Gastrocnemius medialis (tissue), 4 donors: ENCODE measurements at regions not wholly inside any gene's neighbourhood (a gene's known extent, or its start where the extent isn't known, plus 50 kb on each side); places are given as distances from the start of the nearest gene placed in this dataset.

Experiments
- ATAC-seq, 2 donors: fragments of 150-250 bp; one replicate each; pipeline ENCODE4 v1.9.1; 2016
- DNase-seq, 2 donors: peaks; one replicate each; pipeline ENCODE4 v3.0.0-alpha.2; 2019
- H3K27ac ChIP-seq, 4 donors: fragments of 200-600 bp; sonication (generic); 1 replicate in 1 of 4; 2 replicates in 3 of 4; pipeline ENCODE4 v1.5.1; 2016 to 2018; ENCODE audit warnings: mild to moderate bottlenecking in 2 of 4, moderate library complexity in 1 of 4
- H3K27me3 ChIP-seq, 3 donors: fragments of 200-600 bp; sonication (generic) in 2 of 3; 1 replicate in 1 of 3; 2 replicates in 2 of 3; pipeline versions ENCODE4 v1.5.1 to v1.6.0; 2016 to 2019; ENCODE audit warnings: mild to moderate bottlenecking in 1 of 3, moderate library complexity in 1 of 3
- H3K36me3 ChIP-seq, 2 donors: fragments of 200-600 bp; sonication (generic) in 1 of 2; one replicate each; pipeline ENCODE4 v1.5.1; 2017 to 2018
- H3K4me1 ChIP-seq, 2 donors: fragments of 200-600 bp; sonication (generic) in 1 of 2; one replicate each; pipeline ENCODE4 v1.5.1; 2016 to 2017; ENCODE audit warnings: mild to moderate bottlenecking in 2 of 2
- H3K4me3 ChIP-seq, 4 donors: fragments of 200-600 bp; sonication (generic) in 3 of 4; 1 replicate in 1 of 4; 2 replicates in 3 of 4; pipeline ENCODE4 v1.5.1; 2016 to 2019; ENCODE audit warnings: mild to moderate bottlenecking in 2 of 4
- H3K9me3 ChIP-seq, 3 donors: fragments of 200-600 bp; sonication (generic) in 2 of 3; 1 replicate in 1 of 3; 2 replicates in 2 of 3; pipeline ENCODE4 v1.5.1; 2016 to 2019
- POLR2A ChIP-seq, 2 donors: fragments of 450-650 bp; IDR thresholded peaks; one replicate each; pipeline ENCODE4 v1.6.1; 2017; ENCODE audit warnings: antibody characterized with exemption in 2 of 2, mild to moderate bottlenecking in 2 of 2, moderate library complexity in 2 of 2
- in situ Hi-C, 4 donors: fragments of 200-750 bp; cut with MboI; loops; one replicate each; pipeline versions ENCODE4 v1.15.0 to v1.8.0; 2017; ENCODE audit warnings: low sequenced_read_pairs in 4 of 4
- intact Hi-C: fragments of 100-400 bp; cut with DNase I; formaldehyde crosslinking; loops from one replicate; pipeline ENCODE4 v1.15.1; 2023; ENCODE audit warnings: low total_unique reads
- TF ChIP-seq, protein P1 (sequence below), 5 experiments: fragments of 450-650 bp in 3 of 5; fragments of 200-600 bp in 2 of 5; sonication (generic) in 2 of 5; IDR thresholded peaks in 4 of 5; conservative IDR thresholded peaks in 1 of 5; 1 replicate in 4 of 5; 2 replicates in 1 of 5; pipeline ENCODE4 v1.5.1; 2016 to 2019; ENCODE audit warnings: antibody characterized with exemption in 5 of 5, mild to moderate bottlenecking in 3 of 5, moderate library complexity in 3 of 5

DNA sequence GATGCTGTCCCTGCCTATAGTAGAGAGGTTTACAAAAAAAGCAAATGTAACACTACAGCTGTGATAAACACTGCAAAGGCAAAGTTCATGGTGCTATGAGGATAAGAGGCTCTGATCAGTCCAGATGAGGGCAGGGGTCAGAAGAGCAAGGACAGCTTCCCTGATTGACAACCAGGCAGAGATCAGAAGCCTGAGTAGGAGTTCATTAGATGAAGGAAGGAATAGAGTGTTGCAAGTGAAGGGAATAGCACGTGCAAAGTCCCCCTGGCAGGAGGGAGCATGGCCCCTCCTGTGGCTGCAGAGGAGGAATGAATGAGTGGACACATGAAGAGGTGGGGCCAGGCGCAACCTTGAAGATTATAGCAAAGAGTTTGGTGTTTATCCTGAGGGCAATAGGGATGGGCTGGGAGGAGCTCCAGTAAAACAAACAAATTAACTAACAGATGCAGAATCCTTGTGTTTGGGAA, 208.4 kb upstream of the IRX5 start:
- Histone ChIP-seq H3K4me3 (no peak overlapping the region), H3K9me3 (no peaks in the 10 kb centered on the region), H3K4me1 (no peaks in the 10 kb centered on the region), H3K36me3 (no peaks in the 10 kb centered on the region), H3K27ac (no peak overlapping the region), H3K27me3 (no peaks in the 10 kb centered on the region)
- TF ChIP-seq POLR2A (IDR thresholded peaks at IDR 0.05), result no peak
- TF ChIP-seq, protein P1, sequence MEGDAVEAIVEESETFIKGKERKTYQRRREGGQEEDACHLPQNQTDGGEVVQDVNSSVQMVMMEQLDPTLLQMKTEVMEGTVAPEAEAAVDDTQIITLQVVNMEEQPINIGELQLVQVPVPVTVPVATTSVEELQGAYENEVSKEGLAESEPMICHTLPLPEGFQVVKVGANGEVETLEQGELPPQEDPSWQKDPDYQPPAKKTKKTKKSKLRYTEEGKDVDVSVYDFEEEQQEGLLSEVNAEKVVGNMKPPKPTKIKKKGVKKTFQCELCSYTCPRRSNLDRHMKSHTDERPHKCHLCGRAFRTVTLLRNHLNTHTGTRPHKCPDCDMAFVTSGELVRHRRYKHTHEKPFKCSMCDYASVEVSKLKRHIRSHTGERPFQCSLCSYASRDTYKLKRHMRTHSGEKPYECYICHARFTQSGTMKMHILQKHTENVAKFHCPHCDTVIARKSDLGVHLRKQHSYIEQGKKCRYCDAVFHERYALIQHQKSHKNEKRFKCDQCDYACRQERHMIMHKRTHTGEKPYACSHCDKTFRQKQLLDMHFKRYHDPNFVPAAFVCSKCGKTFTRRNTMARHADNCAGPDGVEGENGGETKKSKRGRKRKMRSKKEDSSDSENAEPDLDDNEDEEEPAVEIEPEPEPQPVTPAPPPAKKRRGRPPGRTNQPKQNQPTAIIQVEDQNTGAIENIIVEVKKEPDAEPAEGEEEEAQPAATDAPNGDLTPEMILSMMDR (IDR thresholded peaks at IDR 0.05 in 4 of 5, conservative IDR thresholded peaks at IDR 0.05 in 1 of 5), result no peak
- intact Hi-C loops (no loop called here), in situ Hi-C loops (no loop called here)
- ATAC-seq (no peak), DNase-seq (no peak)

- in situ Hi-C loops (no loop called here), intact Hi-C loops (no loop called here)
- H3K27me3 ChIP-seq, result no peaks in the 10 kb centered on the region
- ATAC-seq (no peak), DNase-seq (no peak)
- no peaks in the 10 kb centered on the region for H3K4me1 ChIP-seq
- H3K27ac ChIP-seq, result no peak overlapping the region
- no peaks in the 10 kb centered on the region for H3K9me3 ChIP-seq
- TF ChIP-seq, protein P1 (IDR thresholded peaks at IDR 0.05 in 4 of 5, conservative IDR thresholded peaks at IDR 0.05 in 1 of 5), result no peak
- no peak for TF ChIP-seq POLR2A (IDR thresholded peaks at IDR 0.05)
- H3K4me3 ChIP-seq, result no peak overlapping the region
- no peaks in the 10 kb centered on the region for H3K36me3 ChIP-seq
Observed at GRCh38 chr16:54720259-54720658, 210.4 kb upstream of the IRX5 start.

DNA sequence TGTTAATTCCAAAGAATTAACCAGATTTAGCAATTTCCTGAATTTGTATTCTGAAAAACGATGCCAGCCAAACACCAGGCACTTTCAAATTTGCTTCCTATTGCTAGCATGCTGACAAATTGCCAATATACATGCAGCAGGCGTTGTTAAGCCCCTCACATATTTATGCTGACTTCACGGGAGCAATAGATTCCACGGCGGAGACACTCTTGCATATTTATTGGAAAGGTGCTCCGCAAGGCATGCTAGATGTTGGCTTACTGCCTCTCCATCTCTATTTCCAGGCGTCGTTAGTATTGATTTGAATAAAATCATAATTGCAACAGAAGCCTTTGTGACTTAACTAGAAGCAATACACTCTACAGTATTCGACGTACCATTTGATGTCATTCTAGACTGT, 211.0 kb upstream of the IRX5 start:
- Histone ChIP-seq H3K4me3 (no peak overlapping the region), H3K9me3 (no peaks in the 10 kb centered on the region), H3K4me1 (no peaks in the 10 kb centered on the region), H3K27ac (no peak overlapping the region), H3K36me3 (no peaks in the 10 kb centered on the region), H3K27me3 (no peaks in the 10 kb centered on the region)
- no peak for TF ChIP-seq POLR2A (IDR thresholded peaks at IDR 0.05)
- TF ChIP-seq, protein P1 (IDR thresholded peaks at IDR 0.05 in 4 of 5, conservative IDR thresholded peaks at IDR 0.05 in 1 of 5), result no peak
- DNase-seq, result no peak
- ATAC-seq, result no peak
- intact Hi-C loops, result no loop called here
- in situ Hi-C loops, result no loop called here

DNA sequence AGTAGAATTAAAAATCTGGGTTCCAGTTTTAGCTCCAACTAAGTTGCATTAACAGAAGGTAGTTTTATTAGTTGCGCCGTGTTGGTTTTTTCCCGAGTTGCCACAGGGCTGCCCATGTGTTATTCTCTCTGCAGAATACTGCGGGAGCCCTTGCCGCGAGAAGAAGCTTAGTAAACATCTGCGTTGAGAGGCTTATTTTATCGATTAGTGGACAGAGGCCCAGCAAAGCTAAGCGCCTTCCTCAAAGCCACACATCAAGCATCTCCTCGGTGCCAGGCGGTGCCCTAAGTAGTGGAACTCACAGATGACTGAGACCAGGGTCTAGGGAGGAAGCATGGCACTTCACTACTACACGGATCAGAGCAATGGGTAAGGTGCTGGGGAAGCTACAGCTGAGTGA, 212.3 kb upstream of the IRX5 start:
- ATAC-seq (no peak), DNase-seq (no peak)
- Histone ChIP-seq H3K4me1 (no peaks in the 10 kb centered on the region), H3K4me3 (no peak overlapping the region), H3K9me3 (no peaks in the 10 kb centered on the region), H3K36me3 (no peaks in the 10 kb centered on the region), H3K27ac (no peak overlapping the region), H3K27me3 (no peaks in the 10 kb centered on the region)
- in situ Hi-C loops (no loop called here), intact Hi-C loops (no loop called here)
- TF ChIP-seq, protein P1 (IDR thresholded peaks at IDR 0.05 in 4 of 5, conservative IDR thresholded peaks at IDR 0.05 in 1 of 5), result no peak
- TF ChIP-seq POLR2A (IDR thresholded peaks at IDR 0.05), result no peak

- Histone ChIP-seq H3K27me3 (no peaks in the 10 kb centered on the region), H3K36me3 (no peaks in the 10 kb centered on the region), H3K4me3 (no peak overlapping the region), H3K4me1 (no peaks in the 10 kb centered on the region), H3K9me3 (no peaks in the 10 kb centered on the region), H3K27ac (no peak overlapping the region)
- DNase-seq, result no peak
- no peak for ATAC-seq
- no peak for TF ChIP-seq POLR2A (IDR thresholded peaks at IDR 0.05)
- TF ChIP-seq, protein P1 (IDR thresholded peaks at IDR 0.05 in 4 of 5, conservative IDR thresholded peaks at IDR 0.05 in 1 of 5), result no peak
- in situ Hi-C loops, result no loop called here
- intact Hi-C loops, result no loop called here
Observed at GRCh38 chr16:54715011-54715410, 215.7 kb upstream of the IRX5 start.
